Islet of Langerhans (tissue), 1 donor: ENCODE measurements at regions not wholly inside any gene's neighbourhood (a gene's known extent, or its start where the extent isn't known, plus 50 kb on each side); places are given as distances from the start of the nearest gene placed in this dataset.

Experiments used
- FAIRE-seq: peaks from one replicate; lab custom pipeline; 2011; peaks lifted over from hg19 to GRCh38; lab: Jason Lieb, UNC

- FAIRE-seq, result no peak
Measured at GRCh38 chr4:135316266-135316779, 1114.7 kb upstream of the PABPC4L start.

- FAIRE-seq, result no peak
Measured at GRCh38 chr4:135290136-135290535, 1088.5 kb upstream of the PABPC4L start.

- FAIRE-seq, result no peak
Measured at GRCh38 chr4:135283934-135284333, 1082.3 kb upstream of the PABPC4L start.

- FAIRE-seq, result no peak
Measured at GRCh38 chr4:135282676-135283075, 1081.1 kb upstream of the PABPC4L start.

GRCh38 chr4:135281230-135281629, 1079.6 kb upstream of the PABPC4L start:
- no peak for FAIRE-seq

GRCh38 chr4:135277980-135278315, 1076.4 kb upstream of the PABPC4L start:
- FAIRE-seq, result no peak

- no peak for FAIRE-seq
Measured at GRCh38 chr4:135277068-135277979, 1075.7 kb upstream of the PABPC4L start.

- FAIRE-seq, result no peak
Measured at GRCh38 chr4:135274416-135274815, 1072.8 kb upstream of the PABPC4L start.

GRCh38 chr4:135269125-135269890, 1067.7 kb upstream of the PABPC4L start:
- FAIRE-seq, result no peak

GRCh38 chr4:135268369-135268768, 1066.8 kb upstream of the PABPC4L start:
- no peak for FAIRE-seq

GRCh38 chr4:135267148-135267865, 1065.7 kb upstream of the PABPC4L start:
- FAIRE-seq, result no peak

- FAIRE-seq, result no peak
Measured at GRCh38 chr4:135256111-135256510, 1054.5 kb upstream of the PABPC4L start.

- FAIRE-seq, result no peak
Measured at GRCh38 chr4:135250040-135250439, 1048.5 kb upstream of the PABPC4L start.

GRCh38 chr4:135249024-135249423, 1047.4 kb upstream of the PABPC4L start:
- FAIRE-seq, result peak; percentile 93

- peak; percentile 36 for FAIRE-seq
Measured at GRCh38 chr4:135244696-135245095, 1043.1 kb upstream of the PABPC4L start.

GRCh38 chr4:135244056-135244455, 1042.5 kb upstream of the PABPC4L start:
- no peak for FAIRE-seq

- FAIRE-seq, result no peak
Measured at GRCh38 chr4:135240796-135241195, 1039.2 kb upstream of the PABPC4L start.

- no peak for FAIRE-seq
Measured at GRCh38 chr4:135239964-135240363, 1038.4 kb upstream of the PABPC4L start.

GRCh38 chr4:135238940-135239339, 1037.4 kb upstream of the PABPC4L start:
- FAIRE-seq, result no peak

- FAIRE-seq, result no peak
Measured at GRCh38 chr4:135236048-135236447, 1034.5 kb upstream of the PABPC4L start.

- FAIRE-seq, result no peak
Measured at GRCh38 chr4:135227842-135228241, 1026.3 kb upstream of the PABPC4L start.

- no peak for FAIRE-seq
Measured at GRCh38 chr4:135225551-135225950, 1024.0 kb upstream of the PABPC4L start.

- FAIRE-seq, result no peak
Measured at GRCh38 chr4:135210341-135210740, 1008.8 kb upstream of the PABPC4L start.
